HepG2 (cell line): ENCODE measurements at regions not wholly inside any gene's neighbourhood (a gene's known extent, or its start where the extent isn't known, plus 50 kb on each side); places are given as distances from the start of the nearest gene placed in this dataset.

Experiments used
- ATAC-seq: fragments of 200-7000 bp; cut with Tn5 transposase; 3 replicates; pipeline ENCODE4 v1.9.1; 2020; ENCODE audit warnings: mild to moderate bottlenecking, moderate library complexity
- BruUV-seq: library from RNA; stranded (reverse); fragments of 400-500 nt; replicated peaks from 2 replicates; lab custom pipeline; 2021; lab: Mats Ljungman, UMichigan
- CTCF ChIA-PET: fragments of 300-600 bp; formaldehyde crosslinking; extraction: SDS; loops from one replicate; lab custom pipeline; 2021; ENCODE audit warnings: low total read pairs, inconsistent platforms, low intra/inter-chr PET ratio; lab: Yijun Ruan, JAX
- POLR2A ChIA-PET: fragments of 350-600 bp; sonication (Branson Sonifier 250); formaldehyde crosslinking; loops from one replicate; lab custom pipeline; 2020; ENCODE audit warnings: antibody characterized with exemption, inconsistent platforms; lab: Yijun Ruan, JAX
- DNase-seq: peaks from one replicate; pipeline ENCODE4 v3.0.0-alpha.2; 2015; ENCODE audit warnings: low spot score
- FAIRE-seq: peaks from 3 replicates; lab custom pipeline; 2011; peaks lifted over from hg19 to GRCh38; lab: Jason Lieb, UNC
- H2AFZ ChIP-seq: one replicate; pipeline ENCODE4 v1.6.1; 2011; ENCODE audit warnings: low read length, inconsistent platforms
- H3K27ac ChIP-seq: fragments of 300-600 bp; 3 replicates; pipeline ENCODE4 v1.8.0; 2011; ENCODE audit warnings: mixed run types, mild to moderate bottlenecking, mixed read lengths, low read length, inconsistent platforms; ENCODE audit not compliant: insufficient read depth; ENCODE audit errors: extremely low read length
- H3K27me3 ChIP-seq, 2 experiments: fragments of 200-600 bp in 1 of 2; 2 replicates in 1 of 2; 3 replicates in 1 of 2; pipeline versions ENCODE4 v1.6.0 to v1.8.0; 2011; ENCODE audit warnings: low read length in 2 of 2, mild to moderate bottlenecking in 2 of 2, moderate library complexity in 2 of 2, inconsistent platforms in 1 of 2; ENCODE audit not compliant: insufficient read depth in 2 of 2, control insufficient read depth in 1 of 2
- H3K36me3 ChIP-seq, 2 experiments: fragments of 200-600 bp in 1 of 2; replicated peaks in 1 of 2; 2 replicates in 1 of 2; 3 replicates in 1 of 2; pipeline versions ENCODE4 v1.5.1 to v1.8.0; 2011; ENCODE audit warnings: low read length in 2 of 2, inconsistent platforms in 1 of 2; ENCODE audit not compliant: insufficient read depth in 2 of 2, control insufficient read depth in 1 of 2
- H3K4me1 ChIP-seq: 2 replicates; pipeline ENCODE4 v1.5.1; 2012; ENCODE audit warnings: low read length, inconsistent platforms; ENCODE audit not compliant: insufficient read depth
- H3K4me2 ChIP-seq: 2 replicates; pipeline ENCODE4 v1.6.0; 2011; ENCODE audit warnings: low read depth, low read length, inconsistent platforms
- H3K4me3 ChIP-seq, 3 experiments: fragments of 200-600 bp in 1 of 3; sonication (generic), shearing (Covaris generic) in 1 of 3; replicated peaks in 1 of 3; 2 replicates each; pipeline ENCODE4 v1.5.1; 2011 to 2016; ENCODE audit warnings: low read length in 3 of 3, inconsistent platforms in 2 of 3, low read depth in 2 of 3, mild to moderate bottlenecking in 2 of 3, control low read depth in 1 of 3, mixed read lengths in 1 of 3; ENCODE audit not compliant: insufficient read depth in 1 of 3
- H3K79me2 ChIP-seq: one replicate; pipeline ENCODE4 v1.6.1; 2011; ENCODE audit warnings: low read length, inconsistent platforms; ENCODE audit not compliant: insufficient read depth
- H3K9ac ChIP-seq: 2 replicates; pipeline ENCODE4 v1.6.0; 2011; ENCODE audit warnings: mild to moderate bottlenecking, low read depth, low read length, inconsistent platforms; ENCODE audit not compliant: insufficient read depth
- H3K9me3 ChIP-seq: 2 replicates; pipeline ENCODE4 v1.5.1; 2012; ENCODE audit warnings: mild to moderate bottlenecking, low read length
- H4K20me1 ChIP-seq: 2 replicates; pipeline ENCODE4 v1.6.0; 2011; ENCODE audit warnings: inconsistent platforms, mild to moderate bottlenecking, low read length, moderate library complexity; ENCODE audit not compliant: insufficient read depth
- MAFG ChIP-seq: sonication (generic); formaldehyde crosslinking; IDR thresholded peaks from 2 replicates; pipeline ENCODE4 v1.5.1; 2020; ENCODE audit warnings: mild to moderate bottlenecking, missing genetic modification reagents
- NCOA5 ChIP-seq: sonication (generic); formaldehyde crosslinking; IDR thresholded peaks from 2 replicates; pipeline ENCODE4 v1.4.0; 2020; ENCODE audit warnings: missing genetic modification reagents
- PAWR ChIP-seq: sonication (generic); formaldehyde crosslinking; IDR thresholded peaks from 2 replicates; pipeline ENCODE4 v1.4.0; 2020; ENCODE audit warnings: missing genetic modification reagents, mild to moderate bottlenecking, borderline replicate concordance
- ZNF589 ChIP-seq: sonication (generic); formaldehyde crosslinking; conservative IDR thresholded peaks from 2 replicates; pipeline ENCODE4 v1.8.0; 2022; ENCODE audit warnings: mild to moderate bottlenecking, moderate library complexity, missing genetic modification reagents
- WGBS: methylation state at CpG from one replicate; pipeline ENCODE4 v1.1.6; 2017; ENCODE audit warnings: low lambda C conversion rate; 5-methylcytosine and 5-hydroxymethylcytosine counted together
- in situ Hi-C: cut with HindIII; loops from 2 replicates; pipeline ENCODE4 v1.10.0; 2017; ENCODE audit warnings: low pct_unique_long_range_greater_than_20kb; ENCODE audit not compliant: extremely low pct_ligation_motif_present
- intact Hi-C: fragments of 100-400 bp; cut with micrococcal nuclease; formaldehyde crosslinking; loops from one replicate; pipeline ENCODE4 v1.10.0; 2022; ENCODE audit not compliant: unreplicated experiment
- TF ChIP-seq, protein P1 (sequence below): sonication (generic); formaldehyde crosslinking; IDR thresholded peaks from 2 replicates; pipeline ENCODE4 v1.4.0; 2020; ENCODE audit warnings: mild to moderate bottlenecking, missing genetic modification reagents, borderline replicate concordance

DNA sequence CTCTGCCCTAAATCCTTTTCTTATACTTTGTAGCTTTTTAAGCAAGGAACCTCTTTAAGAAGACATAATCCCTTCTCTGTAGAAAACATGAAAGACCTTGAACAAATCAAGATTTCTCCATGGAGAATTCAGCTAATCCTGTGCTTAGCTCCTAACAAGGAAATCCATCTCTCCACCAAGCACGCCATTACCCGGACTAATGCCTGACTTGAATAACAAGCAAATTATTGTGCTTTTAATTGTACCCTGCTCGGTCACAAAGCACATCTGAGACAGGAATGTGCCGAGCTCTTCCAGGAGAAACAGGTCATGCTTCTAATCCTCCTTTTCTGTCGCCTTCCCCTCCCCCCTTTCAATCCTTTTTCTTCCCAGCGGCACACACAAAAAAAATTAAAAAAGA, 141.3 kb downstream of the PSAT1 start:
- Histone ChIP-seq H3K27me3 (no peaks in the 10 kb centered on the region; a peak in 1 of 5 replicates), H3K36me3 (no peaks in the 10 kb centered on the region), H3K4me2 (no peak overlapping the region), H3K9me3 (no peaks in the 10 kb centered on the region), H2AFZ (no peak overlapping the region), H3K4me1 (no peaks in the 10 kb centered on the region), H3K27ac (no peak overlapping the region), H3K79me2 (no peaks in the 10 kb centered on the region), H4K20me1 (no peaks in the 10 kb centered on the region), H3K9ac (no peak overlapping the region), H3K4me3 (no peak overlapping the region)
- intact Hi-C loops (no loop called here), in situ Hi-C loops (no loop called here)
- TF ChIP-seq MAFG (CRISPR knock-in tag) (no peak), PAWR (no peak), ZNF589 (CRISPR knock-in tag) (no peak), NCOA5 (CRISPR knock-in tag) (no peak)
- TF ChIP-seq, protein P1, sequence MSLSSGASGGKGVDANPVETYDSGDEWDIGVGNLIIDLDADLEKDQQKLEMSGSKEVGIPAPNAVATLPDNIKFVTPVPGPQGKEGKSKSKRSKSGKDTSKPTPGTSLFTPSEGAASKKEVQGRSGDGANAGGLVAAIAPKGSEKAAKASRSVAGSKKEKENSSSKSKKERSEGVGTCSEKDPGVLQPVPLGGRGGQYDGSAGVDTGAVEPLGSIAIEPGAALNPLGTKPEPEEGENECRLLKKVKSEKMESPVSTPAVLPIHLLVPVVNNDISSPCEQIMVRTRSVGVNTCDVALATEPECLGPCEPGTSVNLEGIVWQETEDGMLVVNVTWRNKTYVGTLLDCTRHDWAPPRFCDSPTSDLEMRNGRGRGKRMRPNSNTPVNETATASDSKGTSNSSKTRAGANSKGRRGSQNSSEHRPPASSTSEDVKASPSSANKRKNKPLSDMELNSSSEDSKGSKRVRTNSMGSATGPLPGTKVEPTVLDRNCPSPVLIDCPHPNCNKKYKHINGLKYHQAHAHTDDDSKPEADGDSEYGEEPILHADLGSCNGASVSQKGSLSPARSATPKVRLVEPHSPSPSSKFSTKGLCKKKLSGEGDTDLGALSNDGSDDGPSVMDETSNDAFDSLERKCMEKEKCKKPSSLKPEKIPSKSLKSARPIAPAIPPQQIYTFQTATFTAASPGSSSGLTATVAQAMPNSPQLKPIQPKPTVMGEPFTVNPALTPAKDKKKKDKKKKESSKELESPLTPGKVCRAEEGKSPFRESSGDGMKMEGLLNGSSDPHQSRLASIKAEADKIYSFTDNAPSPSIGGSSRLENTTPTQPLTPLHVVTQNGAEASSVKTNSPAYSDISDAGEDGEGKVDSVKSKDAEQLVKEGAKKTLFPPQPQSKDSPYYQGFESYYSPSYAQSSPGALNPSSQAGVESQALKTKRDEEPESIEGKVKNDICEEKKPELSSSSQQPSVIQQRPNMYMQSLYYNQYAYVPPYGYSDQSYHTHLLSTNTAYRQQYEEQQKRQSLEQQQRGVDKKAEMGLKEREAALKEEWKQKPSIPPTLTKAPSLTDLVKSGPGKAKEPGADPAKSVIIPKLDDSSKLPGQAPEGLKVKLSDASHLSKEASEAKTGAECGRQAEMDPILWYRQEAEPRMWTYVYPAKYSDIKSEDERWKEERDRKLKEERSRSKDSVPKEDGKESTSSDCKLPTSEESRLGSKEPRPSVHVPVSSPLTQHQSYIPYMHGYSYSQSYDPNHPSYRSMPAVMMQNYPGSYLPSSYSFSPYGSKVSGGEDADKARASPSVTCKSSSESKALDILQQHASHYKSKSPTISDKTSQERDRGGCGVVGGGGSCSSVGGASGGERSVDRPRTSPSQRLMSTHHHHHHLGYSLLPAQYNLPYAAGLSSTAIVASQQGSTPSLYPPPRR (CRISPR knock-in tag): no peak
- ChIA-PET CTCF (no interaction called here), POLR2A (no interaction called here)
- FAIRE-seq: no peak
- no peak for ATAC-seq
- DNase-seq: no peak
- 59% methylated on average over 6 of the region's 6 CpGs for WGBS
- BruUV-seq: no TSS peak
